LNCaP clone FGC (cell line): ENCODE measurements at regions not wholly inside any gene's neighbourhood (a gene's known extent, or its start where the extent isn't known, plus 50 kb on each side); places are given as distances from the start of the nearest gene placed in this dataset.
A peak's percentile ranks its signal among the peaks of the same experiment; 100 is the strongest.

ENCODE experiments used
- DNase-seq: peaks from one replicate; pipeline ENCODE4 v3.0.0-alpha.2; 2011; ENCODE audit warnings: low read depth
- H3K4me3 ChIP-seq: 2 replicates; pipeline ENCODE4 v1.5.1; 2011; ENCODE audit warnings: mild to moderate bottlenecking, low read depth, low read length, control low read depth
- TF ChIP-seq, protein P1 (sequence below): IDR thresholded peaks from 2 replicates; pipeline ENCODE4 v1.5.1; 2012; ENCODE audit warnings: mild to moderate bottlenecking; ENCODE audit not compliant: control insufficient read depth, insufficient read depth; ENCODE audit errors: extremely low read depth

DNA sequence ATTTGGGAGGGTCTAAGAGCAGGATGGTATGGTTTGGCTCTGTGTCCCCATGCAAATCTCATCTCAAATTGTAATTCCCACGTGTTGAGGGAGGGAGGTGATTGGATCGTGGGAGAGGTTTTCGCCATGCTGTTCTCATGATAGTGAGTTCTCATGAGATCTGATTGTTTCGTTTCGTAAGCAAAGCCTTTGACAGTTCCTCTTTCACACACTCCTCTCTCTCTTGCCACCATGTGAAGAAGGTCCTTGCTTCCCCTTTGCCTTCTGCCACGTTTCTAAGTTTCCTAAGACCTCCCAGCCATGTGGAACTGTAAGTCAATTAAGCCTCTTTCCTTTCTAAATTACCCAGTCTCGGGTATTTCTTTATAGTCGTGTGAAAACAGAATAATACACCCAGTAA lies 553.7 kb downstream of the TAFA4 start:
- TF ChIP-seq, protein P1, sequence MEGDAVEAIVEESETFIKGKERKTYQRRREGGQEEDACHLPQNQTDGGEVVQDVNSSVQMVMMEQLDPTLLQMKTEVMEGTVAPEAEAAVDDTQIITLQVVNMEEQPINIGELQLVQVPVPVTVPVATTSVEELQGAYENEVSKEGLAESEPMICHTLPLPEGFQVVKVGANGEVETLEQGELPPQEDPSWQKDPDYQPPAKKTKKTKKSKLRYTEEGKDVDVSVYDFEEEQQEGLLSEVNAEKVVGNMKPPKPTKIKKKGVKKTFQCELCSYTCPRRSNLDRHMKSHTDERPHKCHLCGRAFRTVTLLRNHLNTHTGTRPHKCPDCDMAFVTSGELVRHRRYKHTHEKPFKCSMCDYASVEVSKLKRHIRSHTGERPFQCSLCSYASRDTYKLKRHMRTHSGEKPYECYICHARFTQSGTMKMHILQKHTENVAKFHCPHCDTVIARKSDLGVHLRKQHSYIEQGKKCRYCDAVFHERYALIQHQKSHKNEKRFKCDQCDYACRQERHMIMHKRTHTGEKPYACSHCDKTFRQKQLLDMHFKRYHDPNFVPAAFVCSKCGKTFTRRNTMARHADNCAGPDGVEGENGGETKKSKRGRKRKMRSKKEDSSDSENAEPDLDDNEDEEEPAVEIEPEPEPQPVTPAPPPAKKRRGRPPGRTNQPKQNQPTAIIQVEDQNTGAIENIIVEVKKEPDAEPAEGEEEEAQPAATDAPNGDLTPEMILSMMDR, result no peak
- no peak for DNase-seq
- no peak overlapping the region for H3K4me3 ChIP-seq

DNA sequence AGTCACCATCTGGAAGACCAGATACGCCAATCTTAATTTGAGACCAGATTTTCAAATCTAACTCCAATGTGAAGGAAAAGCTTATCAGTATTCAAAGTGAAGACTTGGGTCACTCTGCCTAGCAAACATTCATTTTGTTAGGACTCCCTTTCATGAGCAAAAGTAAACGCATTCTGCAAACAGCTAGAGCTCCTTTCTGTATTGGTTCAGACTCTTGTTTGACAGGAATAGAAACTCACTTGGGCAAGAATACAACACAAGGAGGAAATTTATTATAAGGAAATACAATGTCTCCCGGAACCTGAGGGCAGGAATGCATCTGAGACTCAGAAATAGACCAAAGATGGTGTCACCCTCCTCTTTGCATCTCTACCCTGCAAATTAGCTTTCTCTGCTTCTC lies 558.6 kb downstream of the TAFA4 start:
- no peak overlapping the region for H3K4me3 ChIP-seq
- DNase-seq, result peak; percentile 7
- TF ChIP-seq, protein P1, result no peak

DNA sequence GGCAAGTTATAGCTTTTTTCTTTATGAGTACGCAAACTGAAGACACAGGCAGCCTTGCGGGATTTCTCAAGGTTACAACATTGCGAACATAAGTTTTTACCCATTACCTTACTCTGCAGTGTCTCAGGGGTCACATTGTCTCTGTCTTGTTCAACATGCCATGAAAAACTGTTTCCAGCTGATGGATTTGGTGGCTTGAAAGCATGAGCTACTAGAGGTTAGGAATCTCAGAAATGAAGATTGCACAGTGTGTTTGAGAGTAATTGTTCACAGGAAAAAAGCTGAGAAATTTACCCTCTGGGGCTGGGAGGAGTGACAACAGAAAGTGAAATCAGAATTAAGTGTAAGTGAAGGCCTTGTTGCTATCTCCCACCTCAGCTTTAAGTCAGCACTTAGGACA lies 568.6 kb downstream of the TAFA4 start:
- DNase-seq, result no peak
- TF ChIP-seq, protein P1, result no peak
- H3K4me3 ChIP-seq, result no peak overlapping the region

DNA sequence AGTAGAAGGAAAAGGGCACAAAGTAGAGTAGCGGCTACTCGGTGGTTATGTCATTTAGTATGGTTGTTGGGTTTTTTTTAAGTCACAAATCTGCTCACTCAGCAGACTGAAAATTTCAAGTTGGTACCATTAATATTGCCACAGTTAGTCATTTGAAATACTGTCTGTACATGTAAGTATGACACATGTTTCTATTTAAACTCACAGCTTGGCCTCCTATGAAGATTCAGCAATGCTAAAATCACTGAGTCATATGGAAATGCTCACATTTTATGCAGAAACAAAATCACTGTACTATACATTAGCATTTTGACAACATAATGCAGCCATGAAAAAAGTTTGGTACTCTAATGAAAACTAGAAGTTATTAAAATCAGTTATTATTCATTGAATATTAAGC lies 571.9 kb downstream of the TAFA4 start:
- no peak overlapping the region for H3K4me3 ChIP-seq
- TF ChIP-seq, protein P1, result no peak

DNA sequence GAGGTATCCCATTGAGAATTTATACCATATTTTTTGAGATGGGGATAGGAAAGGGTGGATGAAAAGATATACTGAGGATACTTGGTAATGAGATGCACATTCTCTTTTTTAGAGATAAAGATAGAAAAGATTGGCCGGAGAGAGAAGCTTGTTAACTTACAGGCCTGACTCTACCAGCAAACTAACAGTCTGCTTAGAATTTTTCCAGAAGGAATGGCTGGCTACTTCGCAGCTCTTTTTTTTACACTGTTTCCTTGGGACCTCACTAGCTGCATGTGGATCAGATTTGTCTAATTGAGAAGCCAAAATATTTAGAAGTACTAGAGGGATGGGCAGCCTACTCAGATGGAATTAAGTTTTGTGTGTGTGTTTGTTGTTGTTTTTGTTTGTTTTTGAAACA lies 586.6 kb downstream of the TAFA4 start:
- no peak for DNase-seq
- TF ChIP-seq, protein P1, result no peak
- no peak overlapping the region for H3K4me3 ChIP-seq

More for the DNA sequence above, 571.9 kb downstream of the TAFA4 start:
- no peak for DNase-seq

DNA sequence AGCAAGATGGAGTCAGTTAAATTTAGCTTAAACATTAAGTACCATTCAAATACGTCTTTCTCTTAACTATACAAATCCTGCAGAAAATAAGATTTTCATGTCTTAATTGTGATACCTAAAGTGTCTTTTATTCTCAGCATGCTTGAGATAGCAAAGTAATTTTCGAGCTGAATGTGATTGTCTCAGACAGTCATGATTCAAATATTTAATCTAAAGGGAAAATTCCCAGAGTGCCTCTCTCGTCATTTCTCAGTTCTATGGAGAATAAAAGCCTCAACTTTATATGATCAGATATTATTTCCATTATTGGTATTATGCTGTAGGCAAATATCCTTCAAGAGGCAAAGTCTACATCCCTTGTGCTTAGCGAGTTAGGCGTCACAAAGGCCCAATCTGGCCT lies 589.9 kb downstream of the TAFA4 start:
- TF ChIP-seq, protein P1, result no peak
- DNase-seq, result no peak
- H3K4me3 ChIP-seq, result no peak overlapping the region

DNA sequence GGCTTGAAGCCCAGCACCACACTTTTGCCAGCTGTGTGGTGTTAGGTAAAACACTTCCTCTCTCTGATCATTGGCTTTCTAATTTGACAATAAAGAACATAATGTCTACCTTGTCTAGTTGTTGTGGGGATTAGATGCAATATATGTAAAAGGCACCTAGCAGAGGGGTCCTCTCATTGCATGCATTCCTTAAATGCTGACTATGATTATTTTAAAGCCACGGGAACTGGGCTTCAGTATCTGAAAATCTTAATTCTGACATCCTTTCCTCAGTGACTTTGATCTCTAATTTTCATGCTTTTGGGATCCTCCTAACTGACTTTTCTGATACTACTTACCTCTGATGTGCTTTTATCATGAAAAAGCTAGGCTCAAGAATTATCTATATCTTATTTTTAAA lies 596.3 kb downstream of the TAFA4 start:
- DNase-seq, result no peak
- H3K4me3 ChIP-seq, result no peak overlapping the region
- TF ChIP-seq, protein P1, result no peak
